GM12872 (cell line): ENCODE measurements at regions not wholly inside any gene's neighbourhood (a gene's known extent, or its start where the extent isn't known, plus 50 kb on each side); places are given as distances from the start of the nearest gene placed in this dataset.

Experiments
- CTCF ChIP-seq: IDR thresholded peaks from 3 replicates; pipeline ENCODE4 v1.5.1; 2011; ENCODE audit warnings: low read depth, mild to moderate bottlenecking, low read length, moderate library complexity; ENCODE audit not compliant: insufficient read depth

GRCh38 chr6:21840428-21840827 is 246.9 kb downstream of the SOX4 start:
- no peak for TF ChIP-seq CTCF

- TF ChIP-seq CTCF = no peak
Observed at GRCh38 chr6:21842875-21843645, 249.5 kb downstream of the SOX4 start.

- TF ChIP-seq CTCF = no peak
Observed at GRCh38 chr6:21844120-21844917, 250.8 kb downstream of the SOX4 start.

GRCh38 chr6:21845018-21845417 is 251.5 kb downstream of the SOX4 start:
- TF ChIP-seq CTCF = no peak

GRCh38 chr6:21845439-21846140 is 252.0 kb downstream of the SOX4 start:
- TF ChIP-seq CTCF = no peak

- no peak for TF ChIP-seq CTCF
Observed at GRCh38 chr6:21846541-21847451, 253.2 kb downstream of the SOX4 start.
